ENCODE measurements at regions not wholly inside any gene's neighbourhood (a gene's known extent, or its start where the extent isn't known, plus 50 kb on each side); places are given as distances from the start of the nearest gene placed in this dataset.
"Not testable (repeated sequence)": the region's sequence is repeated elsewhere in the genome, so short reads cannot be mapped to it uniquely, and the experiment has no call there.

- DNase-seq (ENCODE audit: low read depth): no peak
- H3K4me3 ChIP-seq (ENCODE audit: low read depth, low read length): no peak overlapping the region
- no peak for TF ChIP-seq CTCF (IDR thresholded peaks at IDR 0.05; ENCODE audit: insufficient read depth, low read length)
These were observed 176.5 kb downstream of the IRF8 start for GRCh38 chr16:86075488-86075785.

GRCh38 chr16:86075839-86076440, 177.0 kb downstream of the IRF8 start:
- no peak overlapping the region for H3K4me3 ChIP-seq (ENCODE audit: low read depth, low read length)
- DNase-seq (ENCODE audit: low read depth): no peak
- no peak for TF ChIP-seq CTCF (IDR thresholded peaks at IDR 0.05; ENCODE audit: insufficient read depth, low read length)

- TF ChIP-seq CTCF (IDR thresholded peaks at IDR 0.05; ENCODE audit: insufficient read depth, low read length): no peak
- DNase-seq (ENCODE audit: low read depth): no peak
These were observed 177.6 kb downstream of the IRF8 start for GRCh38 chr16:86076606-86077005.

GRCh38 chr16:86077243-86077940, 178.4 kb downstream of the IRF8 start:
- DNase-seq (ENCODE audit: low read depth): no peak
- H3K4me3 ChIP-seq (ENCODE audit: low read depth, low read length): no peak overlapping the region
- TF ChIP-seq CTCF (IDR thresholded peaks at IDR 0.05; ENCODE audit: insufficient read depth, low read length): no peak

More at GRCh38 chr16:86076606-86077005, 177.6 kb downstream of the IRF8 start:
- H3K4me3 ChIP-seq (ENCODE audit: low read depth, low read length): no peak overlapping the region

GRCh38 chr16:86078121-86078600, 179.2 kb downstream of the IRF8 start:
- H3K4me3 ChIP-seq (ENCODE audit: low read depth, low read length): no peak overlapping the region
- no peak for TF ChIP-seq CTCF (IDR thresholded peaks at IDR 0.05; ENCODE audit: insufficient read depth, low read length)
- peak; percentile 94 for DNase-seq (ENCODE audit: low read depth)

- not testable (repeated sequence) for DNase-seq (ENCODE audit: low read depth); H3K4me3 ChIP-seq (ENCODE audit: low read depth, low read length)
These were observed 179.7 kb downstream of the IRF8 start for GRCh38 chr16:86078711-86079110.

GRCh38 chr16:86079255-86079885, 180.4 kb downstream of the IRF8 start:
- H3K4me3 ChIP-seq (ENCODE audit: low read depth, low read length): no peak overlapping the region
- DNase-seq (ENCODE audit: low read depth): no peak
- TF ChIP-seq CTCF (IDR thresholded peaks at IDR 0.05; ENCODE audit: insufficient read depth, low read length): no peak

Measured in fibroblast of the aortic adventitia (primary cell).